ENCODE measurements at regions not wholly inside any gene's neighbourhood (a gene's known extent, or its start where the extent isn't known, plus 50 kb on each side); places are given as distances from the start of the nearest gene placed in this dataset.
A peak's percentile ranks its signal among the peaks of the same experiment; 100 is the strongest.

DNA sequence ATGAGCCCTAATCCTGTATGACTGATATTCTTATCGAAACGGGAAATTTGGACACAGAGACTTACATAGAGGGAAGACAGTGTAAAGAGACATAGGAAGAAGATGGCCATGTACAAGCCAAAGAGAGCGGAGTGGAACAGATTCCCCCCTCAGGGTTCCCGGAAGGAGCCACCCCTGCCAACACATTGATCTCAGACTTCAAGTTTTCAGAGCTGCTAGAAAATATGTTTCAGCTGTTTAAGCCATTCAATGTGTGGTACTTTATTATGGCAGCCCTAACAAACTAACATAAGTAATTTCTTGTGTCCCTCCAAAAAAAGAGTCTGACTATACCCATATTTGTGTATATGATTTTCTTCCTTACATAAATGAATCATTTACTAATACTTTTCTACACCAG is 128.0 kb upstream of the STC2 start:
- TF ChIP-seq, protein P1, sequence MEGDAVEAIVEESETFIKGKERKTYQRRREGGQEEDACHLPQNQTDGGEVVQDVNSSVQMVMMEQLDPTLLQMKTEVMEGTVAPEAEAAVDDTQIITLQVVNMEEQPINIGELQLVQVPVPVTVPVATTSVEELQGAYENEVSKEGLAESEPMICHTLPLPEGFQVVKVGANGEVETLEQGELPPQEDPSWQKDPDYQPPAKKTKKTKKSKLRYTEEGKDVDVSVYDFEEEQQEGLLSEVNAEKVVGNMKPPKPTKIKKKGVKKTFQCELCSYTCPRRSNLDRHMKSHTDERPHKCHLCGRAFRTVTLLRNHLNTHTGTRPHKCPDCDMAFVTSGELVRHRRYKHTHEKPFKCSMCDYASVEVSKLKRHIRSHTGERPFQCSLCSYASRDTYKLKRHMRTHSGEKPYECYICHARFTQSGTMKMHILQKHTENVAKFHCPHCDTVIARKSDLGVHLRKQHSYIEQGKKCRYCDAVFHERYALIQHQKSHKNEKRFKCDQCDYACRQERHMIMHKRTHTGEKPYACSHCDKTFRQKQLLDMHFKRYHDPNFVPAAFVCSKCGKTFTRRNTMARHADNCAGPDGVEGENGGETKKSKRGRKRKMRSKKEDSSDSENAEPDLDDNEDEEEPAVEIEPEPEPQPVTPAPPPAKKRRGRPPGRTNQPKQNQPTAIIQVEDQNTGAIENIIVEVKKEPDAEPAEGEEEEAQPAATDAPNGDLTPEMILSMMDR (conservative IDR thresholded peaks at IDR 0.05; ENCODE audit: low read depth, low read length): no peak
- DNase-seq (ENCODE audit: low read depth): no peak
- no peak overlapping the region for H3K4me3 ChIP-seq (ENCODE audit: low read length)

DNA sequence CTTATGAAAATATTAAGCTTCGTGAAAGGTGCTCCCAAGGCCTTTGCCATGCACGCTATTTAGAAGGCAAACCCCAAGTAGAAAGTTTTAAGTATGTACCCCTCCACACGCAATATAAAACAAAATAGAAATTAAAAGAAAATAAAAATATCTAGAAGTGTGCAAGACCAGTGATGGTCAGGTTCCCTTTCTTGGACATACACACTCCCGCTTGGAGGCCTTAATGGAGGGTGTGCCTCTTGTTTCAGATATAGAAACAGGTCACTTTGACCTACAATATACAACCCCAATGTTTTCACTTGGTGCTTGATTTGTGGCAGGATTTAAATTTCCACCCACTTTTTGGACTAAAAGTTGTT is 127.4 kb upstream of the STC2 start:
- no peak overlapping the region for H3K4me3 ChIP-seq (ENCODE audit: low read length)
- TF ChIP-seq, protein P1 (conservative IDR thresholded peaks at IDR 0.05; ENCODE audit: low read depth, low read length): no peak
- no peak for DNase-seq (ENCODE audit: low read depth)

DNA sequence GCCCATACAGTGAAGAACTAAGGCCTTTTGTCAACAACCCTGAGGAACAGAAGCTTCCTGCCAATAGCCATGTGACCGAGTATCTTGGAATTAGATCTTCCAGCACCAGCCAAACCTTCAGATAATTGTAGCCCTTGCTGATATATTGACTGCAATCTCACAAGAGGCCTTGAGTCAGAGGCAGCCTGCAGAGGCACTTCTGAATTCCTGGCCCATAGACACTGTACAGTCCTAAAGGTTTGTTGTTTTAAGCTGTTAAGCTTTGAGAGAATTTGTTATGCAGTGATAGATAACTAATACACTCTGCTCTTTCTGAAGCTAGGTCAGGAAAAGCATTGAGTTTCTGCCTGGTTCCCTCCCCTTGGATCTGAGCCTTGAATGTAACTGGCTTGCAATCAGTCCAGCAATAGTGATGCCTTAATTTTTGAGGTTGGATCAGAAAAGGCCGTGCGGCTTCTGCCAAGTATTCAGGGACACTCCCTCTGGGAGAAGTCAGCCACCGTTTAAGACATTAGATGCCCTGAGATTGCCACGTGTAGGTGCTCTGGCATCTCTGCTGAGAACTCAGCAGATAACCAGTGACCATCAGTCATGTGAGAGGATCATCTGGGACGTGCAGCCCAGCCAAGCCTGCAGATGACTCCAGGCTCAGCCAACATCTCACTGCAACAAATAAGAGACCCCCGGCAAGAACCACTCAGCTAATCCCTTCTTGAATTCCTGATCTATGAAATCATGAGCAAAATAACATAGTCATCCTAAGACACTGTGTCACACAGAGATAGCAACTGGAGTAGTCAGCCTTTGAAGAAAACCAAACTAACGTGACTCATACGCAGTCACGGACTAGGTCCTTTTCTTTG is 126.8 kb upstream of the STC2 start:
- peak; percentile 91 for DNase-seq (ENCODE audit: low read depth)
- TF ChIP-seq, protein P1 (conservative IDR thresholded peaks at IDR 0.05; ENCODE audit: low read depth, low read length): no peak
- no peak overlapping the region for H3K4me3 ChIP-seq (ENCODE audit: low read length)

DNA sequence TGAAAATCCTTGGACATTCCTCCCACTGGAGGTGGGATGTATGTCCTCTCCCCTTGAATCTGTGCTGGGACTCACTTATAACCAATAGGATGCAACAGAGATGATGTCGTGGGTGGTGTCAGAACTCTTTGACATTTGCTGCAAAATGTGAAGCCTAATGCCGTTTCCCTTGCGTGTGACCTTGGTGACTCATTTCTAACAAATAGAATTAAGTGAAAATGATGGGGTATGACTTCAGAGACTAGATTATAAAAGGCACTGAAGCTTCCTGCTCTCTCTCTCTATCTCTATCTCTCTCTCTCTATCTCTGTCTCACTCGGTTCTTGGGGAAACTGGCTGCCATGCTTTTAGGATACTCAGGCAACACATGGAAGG is 126.1 kb upstream of the STC2 start:
- no peak overlapping the region for H3K4me3 ChIP-seq (ENCODE audit: low read length)
- no peak for DNase-seq (ENCODE audit: low read depth)
- TF ChIP-seq, protein P1 (conservative IDR thresholded peaks at IDR 0.05; ENCODE audit: low read depth, low read length): no peak

DNA sequence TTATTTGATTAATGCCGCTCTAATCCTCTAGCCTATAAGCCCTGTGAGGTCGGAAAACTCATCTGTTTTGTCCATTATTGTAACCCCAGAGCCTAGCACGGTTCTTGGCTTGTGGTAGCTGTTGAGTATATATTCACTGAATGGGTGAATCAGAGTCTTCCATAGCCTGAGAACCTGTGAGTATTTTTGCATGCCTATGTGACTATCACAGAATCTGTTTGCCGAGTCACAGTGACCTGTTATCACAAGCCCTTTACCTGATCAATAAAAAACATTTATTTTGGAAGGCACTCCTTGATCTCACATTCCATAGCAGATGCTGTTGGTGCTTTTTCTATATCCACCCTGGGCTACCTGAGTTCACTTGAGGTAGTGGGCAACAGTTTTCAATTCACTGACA is 125.0 kb upstream of the STC2 start:
- no peak for DNase-seq (ENCODE audit: low read depth)
- H3K4me3 ChIP-seq (ENCODE audit: low read length): no peak overlapping the region
- TF ChIP-seq, protein P1 (conservative IDR thresholded peaks at IDR 0.05; ENCODE audit: low read depth, low read length): no peak

DNA sequence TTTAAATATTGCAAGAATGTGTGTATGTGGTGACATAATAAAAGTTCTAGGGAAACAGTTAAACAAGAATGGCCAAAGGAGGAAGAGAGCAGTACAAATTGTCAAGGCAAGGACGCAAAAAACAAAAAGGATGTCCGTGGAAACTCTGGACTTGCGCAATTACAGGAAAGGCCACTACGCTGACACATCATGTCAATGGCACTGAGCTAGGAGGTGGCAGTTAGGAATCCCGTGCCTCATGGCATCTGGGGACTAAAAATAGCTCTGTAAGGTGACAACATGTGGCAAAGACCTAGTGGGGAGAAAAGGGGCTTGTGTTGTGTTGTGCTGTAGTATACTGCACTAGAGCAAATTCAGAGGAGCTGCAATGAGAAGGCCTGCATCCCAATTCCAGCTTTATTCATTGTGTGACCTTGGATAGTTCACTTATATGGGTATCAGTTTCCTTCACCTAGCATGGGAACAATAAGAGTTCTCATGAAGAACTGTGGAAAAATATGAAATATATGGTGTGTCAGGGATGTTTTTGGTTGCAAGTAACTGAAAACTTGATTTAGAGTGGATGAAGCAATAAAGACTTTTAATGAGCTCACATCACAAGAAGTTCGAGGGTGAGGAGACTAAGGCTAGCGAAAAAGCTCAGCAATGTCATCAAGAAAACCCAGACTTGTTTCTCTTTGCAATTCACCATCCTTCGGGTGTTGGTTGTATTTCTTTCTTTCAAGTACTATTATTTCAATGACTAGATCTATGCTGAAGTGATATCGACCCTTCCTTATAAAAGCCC is 124.1 kb upstream of the STC2 start:
- DNase-seq (ENCODE audit: low read depth): no peak
- H3K4me3 ChIP-seq (ENCODE audit: low read length): no peak overlapping the region
- TF ChIP-seq, protein P1 (conservative IDR thresholded peaks at IDR 0.05; ENCODE audit: low read depth, low read length): no peak
